ENCODE measurements at regions not wholly inside any gene's neighbourhood (a gene's known extent, or its start where the extent isn't known, plus 50 kb on each side); places are given as distances from the start of the nearest gene placed in this dataset.

DNA sequence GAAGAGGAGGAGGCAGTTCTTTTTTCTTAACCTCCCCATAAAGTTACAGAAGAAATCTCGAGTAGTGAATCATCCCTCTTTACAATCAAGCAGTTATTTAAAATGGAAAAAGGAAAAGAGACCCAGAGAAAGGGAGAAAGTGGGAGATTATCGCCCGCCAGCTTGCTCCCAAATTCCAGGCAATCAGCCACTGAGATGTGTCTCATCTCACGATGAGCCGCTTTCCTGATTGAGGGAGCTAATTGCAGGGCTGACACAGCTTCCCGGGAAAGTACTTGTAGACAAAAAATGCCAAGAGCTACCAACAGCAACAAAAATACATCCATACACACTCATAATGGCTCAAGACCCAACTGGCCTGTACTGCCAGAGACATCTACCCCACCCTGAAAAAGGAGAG lies 191.6 kb upstream of the ZC3H12A start:
- no peak for DNase-seq

DNA sequence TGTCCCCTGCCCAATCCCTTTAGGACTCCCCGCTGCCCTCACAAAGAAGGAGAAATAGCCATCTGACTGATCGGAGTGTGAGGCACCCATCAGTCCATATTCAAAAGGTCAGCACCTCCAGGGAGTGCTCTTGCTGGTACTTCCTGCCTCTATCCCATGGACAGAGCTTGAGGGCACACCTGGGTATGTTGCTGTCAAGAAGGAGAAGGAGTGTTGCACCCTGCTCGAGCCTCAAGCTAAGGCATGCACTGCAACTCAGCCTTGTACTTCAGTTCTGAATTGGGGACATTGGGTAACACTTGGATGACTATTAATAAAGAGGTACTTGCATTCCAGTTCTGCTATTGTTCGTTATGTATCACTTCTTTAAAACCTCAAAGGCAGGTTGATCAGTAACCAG lies 190.3 kb upstream of the ZC3H12A start:
- DNase-seq: no peak

DNA sequence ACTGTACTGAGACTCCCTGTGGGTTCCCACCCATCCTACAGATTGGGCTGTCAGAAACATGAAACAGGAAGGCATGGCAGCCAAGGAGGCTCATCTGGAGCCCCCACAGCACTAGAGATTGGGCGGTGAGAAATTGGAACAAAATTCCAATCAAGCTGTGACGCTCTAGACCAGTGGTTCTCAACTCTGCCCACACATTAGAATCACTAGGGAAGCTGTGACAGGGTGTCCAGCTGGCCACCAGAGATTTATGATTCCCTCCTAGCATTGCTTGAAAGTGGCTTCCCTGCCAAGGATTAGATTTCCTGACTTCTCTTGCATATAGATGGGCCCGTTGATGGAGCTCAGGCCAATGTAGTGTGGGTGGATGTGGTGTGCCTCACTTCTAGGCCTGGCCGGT lies 187.5 kb upstream of the ZC3H12A start:
- no peak for DNase-seq

DNA sequence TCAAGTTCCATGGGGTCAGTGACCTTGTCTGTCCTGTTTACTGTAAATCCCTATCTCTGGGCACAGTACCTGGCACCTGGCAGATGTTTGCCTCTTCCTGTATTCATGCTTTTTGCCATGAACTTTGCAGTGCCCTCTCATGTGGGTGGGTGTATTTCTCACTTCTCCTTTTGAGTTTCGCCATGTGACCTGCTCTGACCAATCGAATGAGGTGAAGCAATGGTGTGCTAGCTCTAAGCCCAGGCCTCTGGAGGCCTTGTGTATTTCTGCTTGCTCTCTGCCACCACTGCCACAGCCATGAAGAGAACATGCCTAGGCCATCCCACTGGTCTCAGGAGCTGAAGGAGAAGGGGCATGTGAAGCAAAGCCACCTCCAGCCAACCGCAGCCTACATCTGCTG lies 185.5 kb upstream of the ZC3H12A start:
- no peak for DNase-seq

DNA sequence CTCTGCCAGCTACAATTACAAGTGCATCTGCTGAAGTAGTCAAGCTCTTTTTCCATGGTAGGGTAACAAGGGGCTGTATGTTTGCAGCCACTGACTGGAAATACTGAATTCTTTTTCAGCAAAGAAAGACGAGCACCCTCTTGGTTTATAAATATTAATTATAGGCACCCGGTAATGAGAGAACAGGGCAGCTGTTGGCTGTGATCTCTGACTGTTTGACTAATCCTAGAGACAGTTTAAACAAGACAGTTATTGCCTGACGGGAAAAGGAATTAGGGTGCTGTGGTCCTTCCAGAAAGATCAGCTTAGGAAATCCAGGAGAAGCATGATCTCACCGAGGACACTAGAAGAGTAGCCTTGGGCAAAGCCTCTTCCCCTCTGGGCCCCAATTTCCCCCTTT lies 183.7 kb upstream of the ZC3H12A start:
- no peak for DNase-seq

DNA sequence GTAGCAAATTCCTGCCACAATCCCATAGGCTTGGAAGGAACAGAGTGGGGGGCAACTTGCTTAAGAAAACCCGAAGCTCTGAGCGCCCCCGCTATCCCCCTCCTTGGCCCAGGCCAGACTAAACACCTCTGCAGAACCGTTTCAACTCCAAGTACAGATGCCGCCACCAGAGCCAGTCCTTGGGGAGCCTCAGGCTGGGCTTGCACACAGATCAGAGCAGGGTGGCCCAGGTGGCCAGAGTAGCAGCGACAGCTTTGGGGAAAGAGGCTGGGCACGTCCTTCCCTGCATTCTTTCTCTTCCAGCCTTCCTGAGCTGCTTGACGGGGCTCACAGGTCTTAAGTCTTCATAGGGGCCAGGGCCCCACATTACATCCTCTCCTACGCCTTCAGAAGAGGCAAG lies 181.6 kb upstream of the ZC3H12A start:
- DNase-seq: no peak

DNA sequence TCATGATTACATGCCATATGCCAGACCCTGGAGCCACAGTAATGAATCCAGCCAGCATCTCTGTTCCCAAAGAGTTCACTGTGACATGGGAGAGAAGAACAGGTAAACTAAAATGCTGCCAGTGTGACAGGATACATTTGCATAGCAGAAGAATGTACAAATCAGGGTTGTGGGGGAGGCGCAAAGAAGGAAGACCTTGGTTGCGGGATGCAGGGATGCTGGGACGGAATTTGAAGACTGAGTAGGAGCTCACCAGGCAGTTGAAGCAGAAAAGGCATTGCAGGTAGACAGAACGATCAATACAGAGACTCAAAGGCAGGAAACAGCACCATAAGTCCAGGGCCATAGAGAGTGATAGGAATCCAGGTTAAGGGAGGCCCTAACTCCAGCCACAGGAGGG lies 180.3 kb upstream of the ZC3H12A start:
- DNase-seq: no peak

DNA sequence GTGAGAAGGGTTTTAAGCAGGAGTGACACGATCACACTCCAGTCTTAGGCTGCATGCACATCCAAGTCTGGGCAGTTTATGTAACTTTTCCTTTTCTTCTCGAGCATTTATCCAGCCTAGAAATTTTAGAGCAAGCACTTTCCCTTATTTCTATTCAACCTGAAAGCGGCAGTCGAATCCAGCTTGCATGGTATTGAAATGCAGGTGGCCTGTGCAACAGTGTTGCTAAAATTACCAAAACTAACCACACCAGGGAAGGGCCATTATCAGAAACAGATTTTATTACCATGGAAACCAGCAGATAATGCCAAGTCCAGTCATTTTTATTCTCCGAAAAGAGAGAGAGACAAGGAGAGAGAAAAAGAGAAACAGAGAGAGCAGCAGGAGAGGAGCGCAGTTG lies 179.9 kb upstream of the ZC3H12A start:
- no peak for DNase-seq

DNA sequence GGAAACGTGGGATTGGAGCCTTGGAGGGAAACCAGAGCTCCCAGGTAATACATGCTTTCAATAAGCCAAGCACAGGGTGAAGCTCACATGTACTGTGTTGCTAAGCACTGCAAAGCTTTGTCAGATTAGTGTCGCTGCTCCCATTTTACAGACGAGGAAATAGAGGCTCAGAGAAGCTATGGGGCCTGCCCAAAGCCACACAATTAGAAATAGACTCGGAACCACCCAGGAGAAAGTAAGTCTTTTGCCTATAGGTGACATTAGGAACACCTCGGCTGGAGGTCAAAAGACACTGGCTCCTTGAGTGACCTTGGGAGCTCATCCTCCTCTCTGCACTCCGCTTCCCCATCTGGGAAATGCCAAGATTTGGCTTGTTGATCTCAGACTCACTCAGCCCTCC lies 175.6 kb upstream of the ZC3H12A start:
- DNase-seq: no peak

DNA sequence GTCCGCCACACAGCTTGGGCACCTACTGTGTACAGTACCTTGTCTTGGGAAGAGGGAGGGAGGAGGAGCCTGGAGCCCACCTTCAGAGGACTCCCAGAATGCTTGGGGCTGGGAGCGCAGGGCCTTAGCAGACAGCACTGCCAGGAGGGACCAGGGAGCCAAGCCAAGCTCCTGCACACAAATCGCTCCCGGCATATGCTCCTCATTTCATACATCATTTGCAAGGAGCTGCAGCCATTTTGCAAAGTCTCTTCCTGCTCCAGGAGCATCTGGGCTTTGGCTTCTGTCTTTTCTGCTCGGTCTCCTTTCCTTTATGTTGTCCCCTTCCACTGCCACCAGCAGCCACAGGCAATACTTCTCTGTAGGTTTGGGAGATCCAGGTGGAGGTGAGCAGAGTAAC lies 175.2 kb upstream of the ZC3H12A start:
- no peak for DNase-seq

DNA sequence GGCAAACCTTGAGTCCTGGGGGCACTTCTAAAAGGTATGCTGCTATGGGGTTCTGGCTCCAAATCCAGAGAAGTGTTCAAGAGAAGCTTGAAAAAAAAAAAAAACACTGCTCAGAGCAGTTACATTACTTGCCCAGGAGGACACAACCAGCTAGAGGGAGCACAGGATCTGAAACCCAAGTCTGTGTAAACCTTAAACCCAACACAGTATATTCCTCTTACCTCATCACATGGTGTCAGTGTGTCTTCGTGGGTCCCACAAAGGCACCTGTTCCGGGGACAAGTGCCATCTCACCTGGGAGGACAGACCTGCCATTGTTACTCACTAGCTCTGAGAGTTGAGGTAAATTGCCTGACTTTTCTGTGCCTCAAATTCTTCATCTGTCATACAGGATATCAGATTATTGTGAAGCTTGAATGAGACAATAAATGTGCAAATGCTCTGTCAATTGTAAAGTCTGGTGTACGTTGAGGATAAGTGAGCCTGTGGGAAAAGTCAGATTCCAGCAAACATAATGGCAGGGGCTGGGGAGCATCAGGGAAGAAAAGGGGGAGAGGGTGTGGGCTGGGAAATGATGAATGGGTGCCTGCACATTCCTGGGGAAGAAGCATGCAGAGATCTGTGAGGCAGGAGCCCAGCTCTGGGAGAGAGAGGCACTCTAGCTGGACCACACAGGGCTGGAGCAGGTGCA lies 170.4 kb upstream of the ZC3H12A start:
- no peak for DNase-seq

DNA sequence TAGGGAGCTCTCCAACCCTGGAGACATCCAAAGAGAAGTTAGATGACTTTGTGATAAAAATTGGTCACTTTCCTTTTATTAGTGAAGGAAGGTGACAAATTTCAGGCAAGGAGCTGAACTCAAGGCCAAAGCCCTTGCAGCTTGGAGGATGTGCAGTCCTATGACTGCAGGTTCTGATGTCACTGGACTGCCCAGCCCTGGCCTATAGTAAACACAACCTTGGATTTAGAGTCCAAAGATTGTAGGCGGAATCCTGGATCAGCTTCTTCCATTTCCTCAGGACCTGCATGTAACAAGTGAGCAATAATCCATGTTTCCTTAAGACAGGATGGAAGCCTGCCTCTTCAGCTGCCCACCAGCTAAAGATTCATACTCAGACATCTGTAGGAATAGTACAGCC lies 169.3 kb upstream of the ZC3H12A start:
- no peak for DNase-seq

DNA sequence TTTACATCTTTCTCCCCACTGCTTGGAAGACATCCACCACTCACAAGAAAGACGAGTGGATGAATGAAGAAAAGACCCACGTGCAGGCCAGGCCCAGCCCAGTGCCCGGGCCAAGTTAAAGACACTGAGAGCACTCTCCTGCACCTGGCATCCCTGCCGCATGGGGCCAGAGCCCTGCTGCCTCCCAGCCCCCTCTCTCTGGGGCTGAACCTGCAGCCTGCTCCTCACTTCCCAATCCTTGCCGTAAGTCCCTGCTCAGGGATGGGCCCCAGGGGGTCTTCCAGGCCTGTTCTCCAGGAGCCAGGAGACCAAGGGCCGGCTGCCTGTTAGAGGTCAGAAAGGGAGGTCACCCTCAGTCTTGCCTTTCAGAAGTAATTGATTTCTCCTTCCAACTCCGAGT lies 168.5 kb upstream of the ZC3H12A start:
- no peak for DNase-seq

DNA sequence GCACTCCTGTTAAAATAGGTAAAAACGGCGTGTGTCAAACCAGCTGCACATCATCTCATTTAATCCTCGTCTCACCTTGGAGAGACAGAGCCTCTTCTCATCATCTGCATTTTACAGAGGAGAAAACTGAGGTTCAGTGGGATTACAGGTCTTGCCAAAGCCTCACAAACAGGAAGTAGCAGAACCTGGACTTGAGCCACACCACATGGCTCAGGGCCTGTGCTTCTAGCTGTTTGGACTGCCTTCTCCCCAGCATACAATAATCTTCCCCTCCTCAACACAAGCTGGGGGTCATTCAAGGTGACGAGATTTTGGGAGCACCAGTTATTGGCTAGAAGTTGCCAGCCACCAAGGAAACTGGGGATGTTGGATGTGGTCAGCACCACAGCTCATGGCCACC lies 167.9 kb upstream of the ZC3H12A start:
- DNase-seq: no peak

DNA sequence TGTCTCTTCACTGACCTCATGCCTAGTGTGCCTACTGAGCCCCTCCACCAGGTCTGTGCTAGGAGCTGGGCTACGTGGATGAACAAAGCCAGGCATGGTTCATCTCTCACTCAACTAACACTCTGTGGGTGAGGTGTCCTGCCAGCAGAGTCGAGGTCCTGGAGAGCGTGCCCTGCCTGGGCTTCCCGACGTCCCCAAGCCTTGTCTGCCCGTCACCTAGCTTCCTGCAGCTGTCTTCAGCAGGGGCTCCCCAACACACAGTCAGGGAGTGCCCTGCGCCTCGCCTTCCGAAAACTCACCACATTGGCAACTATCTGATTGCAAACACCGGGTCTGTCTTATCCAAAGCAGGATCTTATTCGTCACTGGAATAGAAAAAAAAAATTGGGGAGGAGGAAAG lies 167.5 kb upstream of the ZC3H12A start:
- no peak for DNase-seq

DNA sequence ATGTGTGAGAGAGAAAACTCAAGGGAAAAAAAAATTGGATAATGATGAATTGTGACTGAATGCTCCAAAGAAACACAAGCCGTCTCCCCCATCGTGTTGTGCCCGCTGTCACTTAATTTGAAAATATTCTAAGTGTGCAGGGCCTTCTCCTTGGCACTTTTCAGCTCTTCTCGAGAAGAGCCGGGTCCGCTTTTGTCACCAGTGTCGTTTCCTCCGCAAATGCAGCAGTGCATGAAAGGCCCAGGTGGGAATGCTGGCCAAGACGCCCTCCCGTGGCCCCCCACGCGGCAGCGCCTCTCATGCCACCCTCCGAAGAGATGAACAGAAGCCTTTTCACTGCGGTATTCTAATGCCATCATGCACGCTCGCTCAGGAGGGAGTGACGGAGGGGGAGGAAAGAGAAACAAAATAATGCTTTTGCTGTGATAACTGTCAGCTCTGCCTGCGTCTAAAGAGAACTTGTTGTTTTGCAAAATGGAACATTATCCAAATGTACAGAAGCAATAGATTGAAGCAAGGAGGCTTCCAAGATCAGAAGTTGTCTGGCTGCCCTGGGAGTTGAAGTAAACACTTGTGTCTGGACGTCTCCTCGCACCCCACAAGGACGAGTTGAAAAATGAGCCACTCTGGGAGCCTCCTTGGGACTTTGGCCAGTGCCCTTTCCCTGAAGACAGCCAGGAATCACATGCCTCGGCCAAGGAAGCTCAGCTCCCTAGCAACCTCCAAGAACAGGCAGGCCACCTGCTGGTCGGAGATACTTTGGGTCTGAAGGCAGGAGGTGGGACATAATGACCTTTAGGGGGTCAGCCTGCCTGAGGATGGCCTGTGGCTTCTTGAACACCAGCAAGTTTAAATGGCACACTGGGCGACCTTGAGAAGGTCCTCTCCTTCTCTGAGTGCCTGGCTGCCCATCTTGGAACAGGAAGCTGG lies 166.1 kb upstream of the ZC3H12A start:
- no peak for DNase-seq

DNA sequence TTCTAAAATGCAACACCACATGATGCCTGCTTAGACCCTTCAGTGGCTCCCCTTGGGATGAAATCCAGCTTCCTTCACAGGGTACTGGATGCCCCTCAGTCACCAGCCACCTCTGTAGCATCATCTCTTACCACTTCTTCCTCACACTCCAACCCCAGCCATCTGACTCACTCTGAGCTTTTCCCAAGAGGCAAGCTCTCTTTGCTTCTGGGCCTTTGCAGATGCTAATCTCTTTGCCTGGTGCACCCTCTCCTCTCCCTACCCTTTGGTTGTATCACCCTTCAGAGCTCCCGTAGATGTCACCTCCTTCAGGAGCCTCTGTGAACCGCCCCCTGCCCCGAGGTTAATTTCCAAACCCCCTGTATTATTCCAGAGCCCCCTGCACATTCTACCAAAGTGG lies 164.8 kb upstream of the ZC3H12A start:
- DNase-seq: no peak

DNA sequence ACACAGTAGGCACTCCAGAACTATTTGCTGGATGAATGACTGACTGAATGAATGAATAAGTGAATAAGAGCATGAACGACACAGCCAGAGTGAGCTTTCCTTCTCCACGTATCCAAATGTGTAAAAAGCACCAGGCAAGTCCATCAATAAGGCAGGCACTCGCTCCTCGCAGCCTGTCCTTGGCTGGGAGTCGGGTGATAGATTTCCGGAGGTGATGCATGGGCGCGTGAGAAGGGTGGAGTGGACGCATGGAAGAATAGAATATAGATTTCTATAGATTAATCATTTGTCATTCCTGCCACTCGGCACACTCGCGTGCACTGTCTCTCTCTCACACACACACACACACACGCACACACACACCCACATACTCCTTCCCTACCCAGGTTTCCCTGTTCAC lies 164.3 kb upstream of the ZC3H12A start:
- no peak for DNase-seq

DNA sequence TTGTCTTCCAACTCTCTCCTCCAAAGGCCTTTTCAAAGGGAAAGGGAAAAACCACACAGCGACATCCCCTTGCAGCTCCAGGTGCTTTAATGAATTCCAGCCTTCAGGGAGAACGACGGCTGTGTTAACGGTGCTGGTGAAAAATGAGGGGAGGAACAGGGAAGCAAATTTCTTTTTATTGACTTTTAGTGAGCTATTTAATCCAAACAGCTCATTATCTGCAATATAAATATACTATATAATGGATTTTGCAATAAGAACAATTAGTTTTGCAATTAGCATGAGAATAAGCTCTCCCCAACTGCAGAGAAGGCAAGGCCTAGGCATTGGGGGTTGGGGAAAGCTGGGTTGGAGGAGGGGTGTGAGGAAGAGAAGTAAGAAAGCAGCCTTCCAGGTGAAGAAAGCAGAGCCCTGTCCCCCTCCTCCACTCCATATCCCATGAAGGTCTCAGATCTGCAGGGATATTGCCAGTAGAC lies 159.0 kb upstream of the ZC3H12A start:
- DNase-seq: peak; percentile 53

DNA sequence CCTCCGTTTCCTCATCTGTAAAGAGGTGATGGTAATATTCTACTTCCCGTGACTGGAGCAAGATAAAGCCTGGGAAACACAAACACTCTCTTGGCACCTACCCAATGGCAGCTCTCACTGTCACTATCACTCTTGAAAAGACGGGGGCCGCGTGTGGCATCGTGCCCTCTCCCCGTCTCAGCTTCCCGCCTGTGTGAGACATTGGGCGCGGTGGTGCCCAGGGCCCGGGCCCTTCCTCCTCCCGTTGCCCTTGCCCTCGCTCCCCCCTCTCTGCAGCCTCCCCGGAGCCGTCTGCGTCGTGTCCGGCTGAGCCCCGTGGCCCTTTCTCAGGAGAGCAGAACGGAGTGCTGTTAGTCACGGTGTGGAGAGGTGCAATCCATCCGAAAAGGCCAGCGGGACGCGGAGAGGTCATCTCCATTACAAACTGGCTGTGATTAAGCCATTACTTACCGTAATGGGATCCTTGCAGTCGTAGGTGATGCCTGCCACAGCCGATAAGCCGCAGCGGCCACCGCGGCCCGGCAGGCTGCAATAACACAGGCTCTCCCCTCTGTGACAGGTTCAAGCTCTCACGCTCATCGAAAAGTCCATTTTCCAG lies 156.4 kb upstream of the ZC3H12A start:
- DNase-seq: peak; percentile 18

DNA sequence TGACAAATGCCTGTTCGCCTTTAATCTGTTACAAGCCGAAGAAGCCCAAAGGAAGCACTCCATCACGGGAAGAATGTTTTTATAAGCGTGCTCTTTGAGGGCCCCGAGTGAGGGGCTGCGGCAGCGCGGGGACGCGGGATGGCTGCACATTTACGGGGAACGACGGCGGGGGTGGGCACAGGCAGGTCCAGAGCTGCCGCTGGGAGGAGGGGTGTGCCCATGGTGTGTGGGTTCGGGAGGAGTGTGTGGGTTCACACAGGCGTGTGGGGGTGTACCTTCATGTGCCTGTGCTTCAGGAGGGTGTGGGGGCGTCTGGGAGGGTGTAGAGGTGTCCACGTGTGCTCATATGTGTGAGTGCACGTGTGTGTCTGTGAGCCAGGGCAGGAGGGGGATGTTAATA lies 155.9 kb upstream of the ZC3H12A start:
- no peak for DNase-seq

DNA sequence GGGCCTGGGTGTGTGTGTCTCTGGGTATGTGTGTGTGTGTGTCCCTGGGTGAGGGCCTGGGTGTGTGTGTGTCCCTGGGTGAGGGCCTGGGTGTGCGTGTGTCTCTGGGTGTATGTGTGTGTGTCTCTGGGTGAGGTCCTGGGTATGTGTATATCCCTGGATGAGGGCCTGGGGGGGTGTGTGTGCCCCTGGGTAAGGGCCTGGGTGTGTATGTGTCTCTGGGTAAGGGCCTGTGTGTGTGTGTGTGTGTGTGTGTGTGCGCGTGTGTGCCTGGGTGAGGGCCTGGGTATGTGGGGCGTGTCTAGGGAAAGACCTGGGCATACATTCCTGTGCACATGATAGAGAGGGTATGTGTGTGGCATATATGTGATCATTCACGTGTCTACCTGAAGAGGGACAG lies 155.1 kb upstream of the ZC3H12A start:
- DNase-seq: no peak

DNA sequence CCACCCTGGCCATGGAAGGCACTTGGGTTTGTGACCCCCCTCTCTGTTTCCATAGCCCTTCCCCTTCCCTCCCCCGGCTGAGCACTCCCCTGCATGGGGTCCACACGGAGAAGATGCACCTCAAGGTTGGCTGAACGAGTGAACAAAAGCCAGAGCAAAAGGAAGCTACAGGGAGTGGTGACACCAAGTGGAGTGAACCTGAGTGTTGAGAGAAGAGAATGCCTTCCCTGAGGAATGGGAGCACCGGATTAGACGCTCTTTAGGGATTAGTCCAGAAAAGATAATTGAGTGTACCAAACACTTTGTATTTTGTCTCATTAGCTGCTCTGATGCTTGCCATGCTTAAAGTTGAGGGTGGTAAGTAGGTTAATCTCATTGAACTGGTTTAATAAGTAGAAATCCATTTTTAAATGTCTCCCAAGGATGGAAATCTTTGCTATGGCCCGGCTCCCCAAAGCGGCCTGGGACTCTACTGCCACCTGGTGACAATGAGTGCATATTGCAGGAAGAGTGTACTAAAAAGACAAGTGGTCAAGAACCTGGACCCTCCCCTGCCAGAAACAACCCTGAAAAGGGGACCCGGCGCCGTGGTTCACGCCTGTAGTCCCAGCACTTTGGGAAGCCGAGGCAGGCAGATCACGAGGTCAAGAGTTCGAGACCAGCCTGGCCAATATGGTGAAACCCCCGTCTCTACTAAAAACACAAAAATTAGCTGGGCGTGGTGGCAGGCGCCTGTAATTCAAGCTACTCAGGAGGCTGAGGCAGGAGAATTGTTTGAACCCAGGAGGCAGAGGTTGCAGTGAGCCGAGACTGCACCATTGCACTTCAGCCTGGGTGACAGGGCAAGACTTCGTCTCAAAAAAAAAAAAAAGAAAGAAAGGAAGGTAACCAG lies 150.6 kb upstream of the ZC3H12A start:
- peak; percentile 6 for DNase-seq

All from NCI-H748 treated with DMSO at 0.1 percent for 48 hours (cell line).